CD14-positive monocyte (primary cell): ENCODE measurements at regions not wholly inside any gene's neighbourhood (a gene's known extent, or its start where the extent isn't known, plus 50 kb on each side); places are given as distances from the start of the nearest gene placed in this dataset.

Experiments used
- DNase-seq, 3 donors: peaks; one replicate each; pipeline ENCODE4 v3.0.0-alpha.2; 2011 to 2022
- H2AFZ ChIP-seq: 2 replicates; pipeline ENCODE4 v1.6.0; 2012; ENCODE audit warnings: mild to moderate bottlenecking, low read depth, low read length, inconsistent platforms; ENCODE audit not compliant: insufficient read depth, poor library complexity, severe bottlenecking
- H3K27ac ChIP-seq, 2 donors: 1 replicate in 1 of 2; 2 replicates in 1 of 2; pipeline ENCODE4 v1.5.1; 2012 to 2013; ENCODE audit warnings: low read length in 2 of 2, control low read depth in 1 of 2, inconsistent platforms in 1 of 2, low read depth in 1 of 2, mild to moderate bottlenecking in 1 of 2
- H3K27me3 ChIP-seq, 2 donors: one replicate each; pipeline versions ENCODE4 v1.6.0 to v1.6.1; 2011 to 2013; ENCODE audit warnings: low read length in 2 of 2; ENCODE audit not compliant: control insufficient read depth in 2 of 2, insufficient read depth in 2 of 2
- H3K36me3 ChIP-seq, 2 donors: replicated peaks in 1 of 2; 1 replicate in 1 of 2; 2 replicates in 1 of 2; pipeline versions ENCODE4 v1.5.1 to v1.6.1; 2012 to 2013; ENCODE audit warnings: low read length in 2 of 2, control low read depth in 1 of 2, inconsistent platforms in 1 of 2, mild to moderate bottlenecking in 1 of 2; ENCODE audit not compliant: insufficient read depth in 2 of 2, control insufficient read depth in 1 of 2
- H3K4me1 ChIP-seq, 2 donors: 1 replicate in 1 of 2; 2 replicates in 1 of 2; pipeline versions ENCODE4 v1.5.1 to v1.6.1; 2012 to 2013; ENCODE audit warnings: low read length in 2 of 2, control low read depth in 1 of 2, inconsistent platforms in 1 of 2, mild to moderate bottlenecking in 1 of 2, moderate library complexity in 1 of 2; ENCODE audit not compliant: insufficient read depth in 2 of 2, control insufficient read depth in 1 of 2
- H3K4me2 ChIP-seq: replicated peaks from 2 replicates; pipeline ENCODE3; 2012; ENCODE audit warnings: low read length, moderate library complexity, mild to moderate bottlenecking; ENCODE audit not compliant: poor library complexity, severe bottlenecking; ENCODE audit errors: extremely low read depth
- H3K4me3 ChIP-seq, 3 experiments: fragments of 200-600 bp in 1 of 3; sonication (generic) in 1 of 3; replicated peaks in 1 of 3; 1 replicate in 2 of 3; 2 replicates in 1 of 3; pipeline ENCODE4 v1.5.1; 2011 to 2013; ENCODE audit warnings: low read length in 3 of 3, mild to moderate bottlenecking in 3 of 3, control low read depth in 2 of 3, low read depth in 2 of 3, inconsistent platforms in 1 of 3, moderate library complexity in 1 of 3
- H3K79me2 ChIP-seq: 2 replicates; pipeline ENCODE4 v1.6.0; 2012; ENCODE audit warnings: mild to moderate bottlenecking, control low read depth, inconsistent platforms, low read length, moderate library complexity; ENCODE audit not compliant: insufficient read depth
- H3K9ac ChIP-seq: 2 replicates; pipeline ENCODE4 v1.6.0; 2017; ENCODE audit warnings: low read length, mild to moderate bottlenecking; ENCODE audit not compliant: insufficient read depth, poor library complexity, severe bottlenecking
- H3K9me3 ChIP-seq, 2 donors: replicated peaks in 1 of 2; 1 replicate in 1 of 2; 2 replicates in 1 of 2; pipeline versions ENCODE4 v1.5.1 to v1.6.1; 2012 to 2013; ENCODE audit warnings: low read length in 2 of 2, control low read depth in 1 of 2; ENCODE audit not compliant: control insufficient read depth in 1 of 2, insufficient read depth in 1 of 2
- H4K20me1 ChIP-seq: 2 replicates; pipeline ENCODE4 v1.6.0; 2012; ENCODE audit warnings: mild to moderate bottlenecking, low read length, control low read depth, moderate library complexity; ENCODE audit not compliant: insufficient read depth
- H3K27ac Mint-ChIP-seq, 7 donors: one replicate each; pipeline ENCODE4 v1.8.0; 2020; ENCODE audit warnings: mild to moderate bottlenecking in 7 of 7, mixed read lengths in 7 of 7, moderate library complexity in 6 of 7, inconsistent platforms in 2 of 7
- H3K27me3 Mint-ChIP-seq, 3 donors: one replicate each; pipeline ENCODE4 v1.8.0; 2021 to 2022; ENCODE audit warnings: low read depth in 3 of 3, mild to moderate bottlenecking in 3 of 3, mixed read lengths in 3 of 3, moderate library complexity in 3 of 3, inconsistent platforms in 1 of 3
- H3K36me3 Mint-ChIP-seq, 2 donors: one replicate each; pipeline ENCODE4 v1.8.0; 2020; ENCODE audit warnings: mixed read lengths in 2 of 2, inconsistent platforms in 1 of 2, mild to moderate bottlenecking in 1 of 2
- H3K4me1 Mint-ChIP-seq: one replicate; pipeline ENCODE4 v1.8.0; 2020; ENCODE audit warnings: mild to moderate bottlenecking, mixed read lengths
- H3K4me3 Mint-ChIP-seq, 2 donors: one replicate each; pipeline ENCODE4 v1.8.0; 2020; ENCODE audit warnings: mild to moderate bottlenecking in 2 of 2, mixed read lengths in 2 of 2, moderate library complexity in 1 of 2
- H3K9me3 Mint-ChIP-seq, 7 donors: one replicate each; pipeline ENCODE4 v1.8.0; 2020 to 2022; ENCODE audit warnings: mixed read lengths in 7 of 7, mild to moderate bottlenecking in 6 of 7, moderate library complexity in 6 of 7, inconsistent platforms in 2 of 7
- WGBS: methylation state at CpG from one replicate; pipeline ENCODE4 v1.1.5; 2013; ENCODE audit warnings: missing lambda C conversion rate; ENCODE audit not compliant: insufficient coverage; 5-methylcytosine and 5-hydroxymethylcytosine counted together
- intact Hi-C, 2 donors: fragments of 100-400 bp; cut with micrococcal nuclease; formaldehyde crosslinking; loops; one replicate each; pipeline versions ENCODE4 v1.15.0 to v1.15.1; 2023
- TF ChIP-seq, protein P1 (sequence below): fragments of 200-600 bp; IDR thresholded peaks from one replicate; pipeline ENCODE4 v1.8.0; 2022; ENCODE audit warnings: antibody characterized with exemption, mild to moderate bottlenecking

DNA sequence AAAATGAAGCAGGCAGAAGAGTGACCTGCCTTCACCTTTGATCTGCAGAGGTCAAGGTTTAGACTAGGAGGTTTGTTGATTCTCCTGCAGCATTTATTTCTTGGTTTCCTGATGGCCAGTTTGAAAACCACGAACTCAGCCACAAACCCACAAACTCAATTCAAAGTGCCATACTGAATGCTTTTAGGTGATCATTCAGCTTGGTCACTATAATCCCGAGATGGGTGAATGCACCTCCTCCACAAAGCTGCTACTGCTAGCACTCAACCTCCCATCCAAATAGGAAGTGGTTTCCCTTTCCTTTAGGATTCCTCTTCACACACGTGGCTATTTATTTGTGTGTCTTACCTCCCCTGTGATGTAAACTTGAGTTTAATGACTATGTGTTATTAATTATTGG is 225.2 kb downstream of the MID1 start:
- Mint-ChIP-seq H3K27me3 (peaks cover 0 to 2% (median 0%) of the 10 kb centered on the region in 3 donors), H3K36me3 (no peaks in the 10 kb centered on the region), H3K4me1 (peaks cover 37% of the 10 kb centered on the region), H3K27ac (peak overlapping the region in 1 of 7 donors; percentile 76), H3K9me3 (peaks cover 0 to 4% (median 1%) of the 10 kb centered on the region in 7 donors), H3K4me3 (no peak overlapping the region)
- H3K27ac ChIP-seq = no peak overlapping the region
- H3K4me2 ChIP-seq = no peak overlapping the region
- H4K20me1 ChIP-seq = no peaks in the 10 kb centered on the region
- peaks cover 21 to 29% of the 10 kb centered on the region in 2 donors for H3K4me1 ChIP-seq
- intact Hi-C loops = no loop called here
- TF ChIP-seq, protein P1, sequence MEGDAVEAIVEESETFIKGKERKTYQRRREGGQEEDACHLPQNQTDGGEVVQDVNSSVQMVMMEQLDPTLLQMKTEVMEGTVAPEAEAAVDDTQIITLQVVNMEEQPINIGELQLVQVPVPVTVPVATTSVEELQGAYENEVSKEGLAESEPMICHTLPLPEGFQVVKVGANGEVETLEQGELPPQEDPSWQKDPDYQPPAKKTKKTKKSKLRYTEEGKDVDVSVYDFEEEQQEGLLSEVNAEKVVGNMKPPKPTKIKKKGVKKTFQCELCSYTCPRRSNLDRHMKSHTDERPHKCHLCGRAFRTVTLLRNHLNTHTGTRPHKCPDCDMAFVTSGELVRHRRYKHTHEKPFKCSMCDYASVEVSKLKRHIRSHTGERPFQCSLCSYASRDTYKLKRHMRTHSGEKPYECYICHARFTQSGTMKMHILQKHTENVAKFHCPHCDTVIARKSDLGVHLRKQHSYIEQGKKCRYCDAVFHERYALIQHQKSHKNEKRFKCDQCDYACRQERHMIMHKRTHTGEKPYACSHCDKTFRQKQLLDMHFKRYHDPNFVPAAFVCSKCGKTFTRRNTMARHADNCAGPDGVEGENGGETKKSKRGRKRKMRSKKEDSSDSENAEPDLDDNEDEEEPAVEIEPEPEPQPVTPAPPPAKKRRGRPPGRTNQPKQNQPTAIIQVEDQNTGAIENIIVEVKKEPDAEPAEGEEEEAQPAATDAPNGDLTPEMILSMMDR = no peak
- H3K27me3 ChIP-seq = no peaks in the 10 kb centered on the region
- H2AFZ ChIP-seq = no peak overlapping the region
- no peaks in the 10 kb centered on the region for H3K36me3 ChIP-seq
- no peak for DNase-seq
- H3K9ac ChIP-seq = no peak overlapping the region
- H3K79me2 ChIP-seq = no peaks in the 10 kb centered on the region
- no peaks in the 10 kb centered on the region for H3K9me3 ChIP-seq
- H3K4me3 ChIP-seq = no peak overlapping the region
- no CpG with 5 or more reads among the region's 3 CpGs for WGBS
